Memory B cell (primary cell): ENCODE measurements at regions not wholly inside any gene's neighbourhood (a gene's known extent, or its start where the extent isn't known, plus 50 kb on each side); places are given as distances from the start of the nearest gene placed in this dataset.

ENCODE experiments used
- ATAC-seq: fragments of 150-1000 bp; cut with Tn5 transposase; 2 replicates; pipeline ENCODE4 v1.10.0; 2021; ENCODE audit warnings: low read depth, mild to moderate bottlenecking, moderate library complexity
- DNase-seq, 2 donors: peaks; one replicate each; pipeline ENCODE4 v3.0.0; 2022; ENCODE audit warnings: low spot score in 2 of 2
- H3K27ac Mint-ChIP-seq: one replicate; pipeline ENCODE4 v1.8.0; 2022; ENCODE audit warnings: mild to moderate bottlenecking, moderate library complexity, mixed read lengths
- H3K27me3 Mint-ChIP-seq: one replicate; pipeline ENCODE4 v1.8.0; 2022; ENCODE audit warnings: mixed read lengths
- H3K36me3 Mint-ChIP-seq: one replicate; pipeline ENCODE4 v1.8.0; 2022; ENCODE audit warnings: mild to moderate bottlenecking, mixed read lengths
- H3K4me1 Mint-ChIP-seq: one replicate; pipeline ENCODE4 v1.8.0; 2022; ENCODE audit warnings: mixed read lengths
- H3K4me3 Mint-ChIP-seq: one replicate; pipeline ENCODE4 v1.8.0; 2022; ENCODE audit warnings: mild to moderate bottlenecking, moderate library complexity, mixed read lengths
- H3K9me3 Mint-ChIP-seq: one replicate; pipeline ENCODE4 v1.8.0; 2022; ENCODE audit warnings: mixed read lengths

DNA sequence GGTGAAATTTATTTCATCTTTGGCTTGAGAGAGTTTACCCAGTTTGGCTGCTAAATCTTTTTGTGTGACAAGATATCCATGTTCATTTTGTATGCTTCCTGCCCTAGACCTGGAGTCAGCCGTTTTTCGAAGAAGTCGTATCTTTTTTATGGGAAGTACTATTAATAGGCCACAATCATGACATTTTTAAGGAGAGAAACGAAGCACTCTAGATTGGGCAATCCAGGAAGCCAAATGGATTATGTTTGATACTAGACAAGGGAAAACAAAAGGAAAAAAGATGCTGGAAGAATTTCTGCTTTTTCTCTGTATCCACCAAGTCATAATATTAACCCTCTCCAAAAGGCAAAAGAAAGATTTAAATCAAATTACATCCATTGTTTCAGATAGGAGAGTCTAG lies 214.6 kb downstream of the HDGFL1 start:
- Mint-ChIP-seq H3K9me3 (peaks cover 5% of the 10 kb centered on the region), H3K27me3 (no peaks in the 10 kb centered on the region), H3K36me3 (no peaks in the 10 kb centered on the region), H3K27ac (no peak overlapping the region), H3K4me3 (no peak overlapping the region), H3K4me1 (no peaks in the 10 kb centered on the region)
- ATAC-seq (no peak), DNase-seq (no peak)

DNA sequence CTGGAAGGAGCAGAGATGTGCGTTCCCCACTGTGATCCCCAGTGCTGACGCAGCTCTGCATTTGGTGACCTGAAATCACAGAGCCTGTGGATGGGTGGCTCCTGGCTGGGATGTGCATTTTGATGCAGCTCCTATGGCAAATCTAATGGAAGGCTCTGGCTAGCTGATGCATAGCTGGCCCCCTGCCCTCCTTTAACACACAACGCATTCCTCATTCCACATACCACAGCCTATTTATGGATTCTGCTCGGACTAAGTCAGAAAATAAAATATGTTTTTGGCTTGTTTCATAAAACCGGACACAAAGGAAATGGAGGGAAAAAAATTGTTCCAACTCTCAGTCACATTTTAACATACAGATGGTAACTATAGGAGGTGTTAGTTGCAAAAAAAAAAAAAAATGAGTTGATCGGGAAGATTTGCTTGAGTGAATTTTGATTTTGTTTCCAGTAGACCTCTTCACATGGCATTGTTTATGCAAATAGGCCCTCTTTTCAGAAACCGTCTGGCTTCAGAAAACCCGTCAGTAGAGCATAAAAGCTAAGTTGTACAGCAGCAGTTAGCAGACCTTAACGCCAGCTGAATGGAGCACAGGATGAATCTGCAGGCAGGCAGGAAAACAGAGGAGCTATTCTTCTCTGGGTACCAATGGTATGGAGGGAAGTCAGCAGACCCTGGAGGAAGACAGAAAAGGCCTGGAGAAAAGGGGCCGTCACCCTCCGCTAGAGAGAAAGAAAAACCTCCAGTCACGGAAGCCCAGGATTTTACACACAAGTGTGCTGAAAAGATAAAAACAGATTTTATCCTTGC lies 215.4 kb downstream of the HDGFL1 start:
- Mint-ChIP-seq H3K4me3 (no peak overlapping the region), H3K36me3 (no peaks in the 10 kb centered on the region), H3K4me1 (no peaks in the 10 kb centered on the region), H3K9me3 (peaks cover 5% of the 10 kb centered on the region), H3K27ac (no peak overlapping the region), H3K27me3 (no peaks in the 10 kb centered on the region)
- ATAC-seq: no peak
- DNase-seq: no peak

DNA sequence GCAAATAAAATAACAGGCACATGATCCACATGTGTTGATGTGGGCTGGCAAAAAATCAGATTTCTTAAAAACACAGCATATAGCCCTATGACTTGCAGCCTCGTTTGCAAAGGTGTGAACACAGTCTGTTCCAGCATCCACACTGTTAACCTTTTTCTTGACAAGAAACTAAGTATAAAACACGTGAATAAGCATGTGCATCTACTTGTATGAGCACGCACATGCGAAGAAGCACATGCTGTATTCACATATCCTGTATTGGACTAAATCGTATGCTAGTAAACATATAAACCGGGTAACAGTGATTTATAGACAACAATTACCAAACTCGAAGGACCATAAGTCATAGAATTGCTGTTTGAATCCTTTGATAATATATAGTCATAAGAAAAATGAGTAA lies 218.7 kb downstream of the HDGFL1 start:
- Mint-ChIP-seq H3K27me3 (no peaks in the 10 kb centered on the region), H3K36me3 (no peaks in the 10 kb centered on the region), H3K9me3 (peaks cover 10% of the 10 kb centered on the region), H3K27ac (no peak overlapping the region), H3K4me3 (no peak overlapping the region), H3K4me1 (no peaks in the 10 kb centered on the region)
- DNase-seq (no peak), ATAC-seq (no peak)

DNA sequence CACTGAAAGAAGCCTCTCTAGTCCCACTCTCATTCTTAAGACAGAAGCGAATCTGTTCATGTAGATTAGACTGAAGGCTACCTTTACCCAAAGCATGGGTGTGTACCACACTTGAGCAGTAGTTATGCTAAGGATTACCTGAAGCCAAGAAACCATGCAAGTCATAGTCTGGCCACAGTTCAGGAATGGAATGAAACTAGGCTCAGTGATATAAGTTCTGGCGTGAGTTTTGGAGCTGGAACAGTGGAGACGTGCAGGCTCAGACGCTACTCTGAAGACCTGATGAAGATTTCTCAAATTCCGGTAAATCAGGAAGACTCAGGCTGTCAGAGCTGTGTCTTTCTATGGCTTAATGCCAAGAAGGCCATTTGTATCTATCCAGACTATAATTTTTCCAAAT lies 219.9 kb downstream of the HDGFL1 start:
- DNase-seq (no peak), ATAC-seq (no peak)
- Mint-ChIP-seq H3K27ac (no peak overlapping the region), H3K9me3 (peaks cover 8% of the 10 kb centered on the region), H3K4me1 (no peaks in the 10 kb centered on the region), H3K27me3 (no peaks in the 10 kb centered on the region), H3K4me3 (no peak overlapping the region), H3K36me3 (no peaks in the 10 kb centered on the region)

DNA sequence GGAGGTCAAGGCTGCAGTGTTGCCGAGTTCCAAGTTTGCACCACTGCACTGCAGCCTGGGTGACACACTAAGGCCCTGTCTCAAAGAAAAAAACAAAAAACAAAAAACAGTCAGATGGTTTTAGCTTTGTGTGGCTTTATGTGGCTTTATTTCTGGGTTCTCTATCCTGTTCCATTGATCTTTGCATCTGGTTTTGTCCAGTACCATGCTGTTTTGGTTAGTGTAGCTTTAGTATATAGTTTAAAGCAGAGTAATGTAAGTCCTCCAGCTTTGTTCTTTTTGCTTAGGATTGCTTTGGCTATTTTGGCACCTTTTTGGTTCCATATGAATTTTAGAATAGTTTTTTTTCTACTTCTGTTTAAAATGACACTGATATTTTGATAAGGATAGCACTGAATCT lies 225.5 kb downstream of the HDGFL1 start:
- H3K4me3 Mint-ChIP-seq: no peak overlapping the region
- no peak for ATAC-seq
- H3K27ac Mint-ChIP-seq: no peak overlapping the region
- no peaks in the 10 kb centered on the region for H3K4me1 Mint-ChIP-seq
- H3K36me3 Mint-ChIP-seq: no peaks in the 10 kb centered on the region
- no peaks in the 10 kb centered on the region for H3K27me3 Mint-ChIP-seq
- no peak for DNase-seq
- peaks cover 13% of the 10 kb centered on the region for H3K9me3 Mint-ChIP-seq

DNA sequence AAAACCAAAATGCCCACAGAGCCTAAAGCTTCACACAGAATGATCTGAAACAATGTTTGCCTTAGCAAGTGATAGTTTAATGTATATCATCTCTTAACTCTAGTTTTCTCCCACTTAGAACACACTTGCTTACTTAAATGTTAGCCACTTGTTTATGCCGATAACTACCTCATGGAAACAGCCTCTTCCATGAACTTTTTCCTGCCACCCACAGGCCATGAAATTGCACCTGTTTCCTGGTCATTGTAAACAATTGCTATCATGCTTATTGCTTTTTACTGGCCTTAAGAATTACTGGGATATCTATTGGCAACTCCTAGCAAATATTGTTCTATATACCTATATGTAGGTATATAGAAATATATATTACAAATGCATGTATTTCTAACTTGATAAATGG lies 231.1 kb downstream of the HDGFL1 start:
- DNase-seq (no peak), ATAC-seq (no peak)
- H3K4me3 Mint-ChIP-seq: no peak overlapping the region
- H3K9me3 Mint-ChIP-seq: peaks cover 13% of the 10 kb centered on the region
- no peak overlapping the region for H3K27ac Mint-ChIP-seq
- no peaks in the 10 kb centered on the region for H3K27me3 Mint-ChIP-seq
- no peaks in the 10 kb centered on the region for H3K36me3 Mint-ChIP-seq
- no peaks in the 10 kb centered on the region for H3K4me1 Mint-ChIP-seq

DNA sequence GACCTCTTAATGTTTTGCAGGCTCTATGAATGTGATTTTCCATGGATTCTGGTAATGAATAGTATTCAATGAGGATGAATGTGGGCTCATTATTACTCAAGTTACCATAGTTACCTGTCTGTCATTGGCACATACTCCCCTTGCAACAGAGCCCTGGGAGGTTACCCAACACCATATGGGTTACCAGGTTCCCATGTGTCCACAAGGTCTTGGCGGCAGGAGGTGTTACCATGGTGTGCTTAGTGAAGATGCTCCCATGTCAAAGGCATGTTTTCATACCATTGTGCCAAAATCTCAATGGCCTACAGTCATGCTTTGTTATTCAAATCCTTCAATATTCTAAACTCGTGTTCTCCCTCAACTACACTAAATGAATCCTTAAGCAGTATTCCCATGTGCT lies 232.5 kb downstream of the HDGFL1 start:
- ATAC-seq: no peak
- H3K36me3 Mint-ChIP-seq: no peaks in the 10 kb centered on the region
- no peaks in the 10 kb centered on the region for H3K27me3 Mint-ChIP-seq
- DNase-seq: no peak
- H3K4me1 Mint-ChIP-seq: no peaks in the 10 kb centered on the region
- H3K4me3 Mint-ChIP-seq: no peak overlapping the region
- H3K27ac Mint-ChIP-seq: no peak overlapping the region
- peaks cover 8% of the 10 kb centered on the region for H3K9me3 Mint-ChIP-seq

DNA sequence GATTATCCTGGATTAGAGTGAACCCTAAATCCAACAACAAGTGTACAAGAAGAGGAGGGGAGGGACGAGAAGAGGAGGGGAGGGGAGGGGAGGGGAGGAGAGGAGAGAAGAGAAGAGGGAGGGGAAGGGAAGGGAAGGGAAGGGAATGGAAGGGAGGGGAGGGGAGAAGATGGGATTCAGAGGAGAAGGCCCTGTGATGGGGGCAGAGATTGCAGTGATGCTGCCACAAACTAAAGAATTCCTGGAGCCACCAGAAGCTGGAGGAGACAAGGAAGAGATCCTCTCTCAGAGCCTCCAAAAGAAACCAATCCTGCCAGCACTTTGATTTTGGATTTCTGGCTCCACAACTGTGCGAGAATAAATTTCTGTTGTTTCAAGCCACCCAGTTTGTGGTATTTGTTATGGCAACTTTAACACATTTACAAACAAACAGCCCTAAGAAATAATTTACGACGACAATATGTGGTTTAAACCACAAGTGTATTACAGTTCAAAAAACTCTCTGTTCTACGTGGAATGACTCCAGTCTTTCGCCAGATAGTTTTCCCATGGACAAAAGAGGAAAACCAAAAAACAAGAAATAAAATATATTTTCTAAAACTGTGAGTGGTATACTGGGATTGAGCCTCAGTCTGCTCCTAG lies 235.4 kb downstream of the HDGFL1 start:
- Mint-ChIP-seq H3K4me3 (no peak overlapping the region), H3K27ac (no peak overlapping the region), H3K36me3 (no peaks in the 10 kb centered on the region), H3K4me1 (no peaks in the 10 kb centered on the region), H3K27me3 (no peaks in the 10 kb centered on the region), H3K9me3 (peaks cover 11% of the 10 kb centered on the region)
- ATAC-seq (no peak), DNase-seq (no peak)

DNA sequence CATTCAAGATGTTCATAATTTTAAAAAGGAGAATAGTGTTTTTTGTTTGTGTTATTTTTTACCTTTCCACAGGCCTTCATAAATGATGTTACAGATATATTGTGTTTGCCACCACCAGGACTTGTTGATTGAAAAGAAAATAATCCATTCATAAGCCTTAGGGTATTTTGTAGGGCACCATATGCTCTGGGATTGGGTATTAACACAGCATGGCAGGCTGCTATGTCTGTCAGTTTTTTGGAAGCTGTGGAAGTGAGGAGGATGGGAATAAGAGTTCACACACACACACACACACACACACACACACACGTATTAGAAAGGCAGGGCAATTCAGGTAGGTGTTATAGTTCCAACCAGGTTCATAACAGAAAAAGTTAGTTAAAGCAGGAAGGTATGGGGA lies 237.9 kb downstream of the HDGFL1 start:
- no peaks in the 10 kb centered on the region for H3K27me3 Mint-ChIP-seq
- no peaks in the 10 kb centered on the region for H3K36me3 Mint-ChIP-seq
- peaks cover 15% of the 10 kb centered on the region for H3K9me3 Mint-ChIP-seq
- H3K4me1 Mint-ChIP-seq: no peaks in the 10 kb centered on the region
- ATAC-seq (no peak), DNase-seq (no peak)
- H3K27ac Mint-ChIP-seq: no peak overlapping the region
- no peak overlapping the region for H3K4me3 Mint-ChIP-seq

DNA sequence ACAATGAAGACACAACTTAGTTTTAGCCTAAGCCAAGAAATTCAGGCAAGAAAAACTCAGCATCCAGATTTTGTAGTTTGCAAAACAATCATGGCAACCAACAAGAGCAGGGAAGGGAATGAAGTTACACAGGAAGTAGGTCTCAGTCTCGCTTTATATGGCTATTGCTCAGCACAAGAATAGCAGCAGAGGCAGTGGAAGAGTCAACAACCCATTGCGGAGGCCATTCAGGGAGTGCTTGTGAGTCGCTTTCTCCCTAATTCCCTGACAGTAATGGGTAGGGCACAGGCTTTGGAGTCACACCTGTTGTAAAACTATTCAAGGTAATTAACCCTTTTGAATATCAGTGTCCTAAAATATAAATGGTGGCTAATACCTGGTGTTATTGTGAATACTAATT lies 238.5 kb downstream of the HDGFL1 start:
- ATAC-seq (no peak), DNase-seq (no peak)
- Mint-ChIP-seq H3K36me3 (no peaks in the 10 kb centered on the region), H3K27me3 (no peaks in the 10 kb centered on the region), H3K9me3 (peaks cover 14% of the 10 kb centered on the region), H3K4me3 (no peak overlapping the region), H3K27ac (no peak overlapping the region), H3K4me1 (no peaks in the 10 kb centered on the region)

DNA sequence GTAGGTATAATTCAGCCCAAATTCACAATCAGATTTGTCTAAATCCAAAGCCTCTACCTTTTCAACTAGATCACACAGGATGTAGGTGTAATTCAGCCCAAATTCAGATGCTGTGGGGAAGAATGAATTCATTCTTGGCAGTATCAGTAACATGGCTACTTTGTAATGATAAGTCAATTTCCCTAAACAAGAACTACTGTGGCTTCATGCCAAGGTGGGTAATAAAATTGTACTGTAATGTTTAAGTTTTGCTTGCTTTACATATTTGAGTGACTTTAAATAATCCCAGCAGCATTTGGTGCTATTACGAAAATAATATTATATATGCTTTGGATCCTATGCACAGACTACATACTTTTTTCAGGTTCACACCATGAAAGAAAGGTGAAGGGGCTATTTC lies 239.1 kb downstream of the HDGFL1 start:
- Mint-ChIP-seq H3K9me3 (peaks cover 10% of the 10 kb centered on the region), H3K4me3 (no peak overlapping the region), H3K27me3 (no peaks in the 10 kb centered on the region), H3K27ac (no peak overlapping the region), H3K4me1 (no peaks in the 10 kb centered on the region), H3K36me3 (no peaks in the 10 kb centered on the region)
- DNase-seq: no peak
- no peak for ATAC-seq

DNA sequence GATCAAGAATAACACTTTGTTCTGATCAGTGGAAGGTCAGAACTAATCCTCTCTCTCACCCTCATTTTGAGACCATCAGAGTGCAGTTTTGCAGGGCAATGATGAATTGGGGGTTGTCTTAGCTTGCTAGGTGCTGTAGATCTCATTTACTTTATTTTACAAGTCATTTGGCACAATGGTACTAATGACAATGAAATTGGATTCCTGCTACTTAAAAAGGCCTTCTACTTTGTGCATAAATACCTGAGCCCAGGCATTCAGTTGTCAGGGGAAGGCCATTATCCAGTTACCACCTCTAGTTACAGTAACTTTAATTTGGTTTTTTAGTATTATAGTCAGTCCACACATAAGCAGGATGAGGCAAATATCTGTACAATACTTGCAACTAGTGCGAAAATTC lies 240.0 kb downstream of the HDGFL1 start:
- Mint-ChIP-seq H3K36me3 (no peaks in the 10 kb centered on the region), H3K4me1 (no peaks in the 10 kb centered on the region), H3K9me3 (peaks cover 10% of the 10 kb centered on the region), H3K4me3 (no peak overlapping the region), H3K27me3 (no peaks in the 10 kb centered on the region), H3K27ac (no peak overlapping the region)
- ATAC-seq (no peak), DNase-seq (no peak)

DNA sequence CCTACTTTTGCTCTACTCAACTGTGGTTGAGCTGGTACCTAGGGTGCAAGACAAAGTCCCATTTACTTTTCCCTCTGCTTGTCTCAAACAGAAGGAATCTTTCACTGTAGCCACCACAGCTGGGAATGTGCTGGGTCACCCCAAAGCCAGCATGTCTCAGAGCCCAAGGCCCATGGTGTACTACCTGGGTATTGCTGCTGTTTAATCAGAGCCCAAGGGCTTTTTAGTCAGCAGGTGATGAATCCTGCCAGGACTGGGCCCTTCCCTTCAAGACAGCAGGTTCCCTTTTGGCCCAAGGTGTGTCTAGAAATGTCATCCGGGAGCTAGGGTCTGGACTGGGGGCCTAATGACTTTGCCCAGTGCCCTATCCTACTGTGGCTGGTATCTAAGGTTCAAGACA lies 249.8 kb downstream of the HDGFL1 start:
- Mint-ChIP-seq H3K4me3 (no peak overlapping the region), H3K36me3 (no peaks in the 10 kb centered on the region), H3K4me1 (no peaks in the 10 kb centered on the region), H3K9me3 (peaks cover 5% of the 10 kb centered on the region), H3K27ac (no peak overlapping the region), H3K27me3 (no peaks in the 10 kb centered on the region)
- no peak for DNase-seq
- ATAC-seq: no peak

DNA sequence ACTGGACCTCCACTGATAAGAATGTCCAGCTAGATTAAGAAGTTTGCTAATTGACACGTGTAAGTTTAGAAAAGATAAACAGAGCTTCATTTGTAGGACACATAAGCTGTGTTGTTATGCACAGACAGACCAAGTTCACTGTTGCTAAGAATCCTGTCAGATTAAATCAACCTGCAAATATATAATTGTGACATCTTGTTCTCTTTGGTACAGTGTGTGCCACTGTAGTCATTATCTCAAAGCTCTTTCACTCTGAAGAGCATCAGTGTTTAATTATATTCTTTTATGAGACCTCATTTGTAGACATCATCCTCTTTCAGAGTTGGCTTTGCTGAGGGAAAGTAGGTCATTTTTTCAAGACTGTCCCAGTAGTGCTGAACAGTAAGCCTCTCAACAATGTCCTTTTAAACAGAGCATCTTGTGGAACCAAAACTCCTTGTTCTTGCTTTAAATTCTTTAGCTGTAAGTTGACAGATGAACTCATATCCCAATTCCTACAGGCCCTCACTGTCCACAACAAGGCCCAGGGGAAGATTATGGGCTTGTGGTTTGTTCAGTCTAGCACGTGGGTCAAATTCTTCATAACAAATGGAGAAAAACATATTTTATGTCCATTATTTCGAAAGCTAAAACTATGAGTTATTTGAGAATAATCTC lies 252.4 kb downstream of the HDGFL1 start:
- no peak for DNase-seq
- H3K27me3 Mint-ChIP-seq: no peaks in the 10 kb centered on the region
- no peak overlapping the region for H3K27ac Mint-ChIP-seq
- H3K36me3 Mint-ChIP-seq: no peaks in the 10 kb centered on the region
- H3K9me3 Mint-ChIP-seq: peaks cover 3% of the 10 kb centered on the region
- H3K4me1 Mint-ChIP-seq: no peaks in the 10 kb centered on the region
- ATAC-seq: no peak
- H3K4me3 Mint-ChIP-seq: no peak overlapping the region
